Activated CD8-positive, alpha-beta T cell treated with anti-CD3 and anti-CD28 coated beads for 36 hours (primary cell): ENCODE measurements at regions not wholly inside any gene's neighbourhood (a gene's known extent, or its start where the extent isn't known, plus 50 kb on each side); places are given as distances from the start of the nearest gene placed in this dataset.

Experiments used
- ATAC-seq: fragments of 200-7000 bp; cut with Tn5 transposase; one replicate; pipeline ENCODE4 v1.10.0; 2021; ENCODE audit warnings: mild to moderate bottlenecking, moderate library complexity
- CTCF ChIA-PET: fragments of 350-600 bp; sonication (Branson Sonifier 250); formaldehyde crosslinking; loops from one replicate; lab custom pipeline; 2021; ENCODE audit warnings: antibody characterized with exemption; lab: Charles Lee
- POLR2A ChIA-PET: fragments of 350-600 bp; sonication (Branson Sonifier 250); formaldehyde crosslinking; loops from one replicate; lab custom pipeline; 2021; ENCODE audit warnings: antibody characterized with exemption; lab: Charles Lee
- DNase-seq: peaks from one replicate; pipeline ENCODE4 v3.0.0-alpha.2; 2020
- H3K27ac Mint-ChIP-seq: one replicate; pipeline ENCODE4 v1.8.0; 2021; ENCODE audit warnings: mild to moderate bottlenecking, mixed read lengths
- H3K27me3 Mint-ChIP-seq: one replicate; pipeline ENCODE4 v1.8.0; 2021; ENCODE audit warnings: mixed read lengths
- H3K36me3 Mint-ChIP-seq: one replicate; pipeline ENCODE4 v1.8.0; 2021; ENCODE audit warnings: low read depth, mixed read lengths
- H3K4me1 Mint-ChIP-seq: one replicate; pipeline ENCODE4 v1.8.0; 2021; ENCODE audit warnings: low read depth, mixed read lengths
- H3K4me3 Mint-ChIP-seq: one replicate; pipeline ENCODE4 v1.8.0; 2021; ENCODE audit warnings: mild to moderate bottlenecking, moderate library complexity, mixed read lengths
- H3K9me3 Mint-ChIP-seq: one replicate; pipeline ENCODE4 v1.8.0; 2021; ENCODE audit warnings: mixed read lengths
- intact Hi-C: fragments of 100-400 bp; cut with micrococcal nuclease; formaldehyde crosslinking; loops from one replicate; pipeline ENCODE4 v1.10.0; 2022
- TF ChIP-seq, protein P1 (sequence below): fragments of 200-600 bp; IDR thresholded peaks from one replicate; pipeline ENCODE4 v1.8.0; 2022; ENCODE audit warnings: antibody characterized with exemption, mild to moderate bottlenecking

DNA sequence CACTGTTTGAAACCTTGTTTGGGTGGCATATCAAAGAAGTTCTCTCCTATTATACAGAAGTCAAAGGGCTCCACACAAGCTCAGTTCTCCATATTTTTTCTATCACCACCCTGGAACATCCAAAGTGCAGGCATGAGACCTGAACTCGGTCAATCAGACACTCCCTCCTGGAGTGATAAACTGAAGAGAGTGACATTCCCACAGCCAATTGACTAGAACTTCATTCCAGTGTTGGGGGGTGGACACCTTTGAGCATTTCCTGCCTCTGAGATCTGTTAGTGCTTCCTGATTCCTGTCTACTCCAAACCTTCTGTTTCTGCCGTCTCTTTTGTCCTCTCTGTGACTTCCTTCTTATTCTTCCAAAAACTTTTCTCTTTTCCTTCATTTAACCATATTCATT lies 220.7 kb upstream of the NOX3 start:
- intact Hi-C loops, result no loop called here
- no peak for DNase-seq
- Mint-ChIP-seq H3K4me3 (no peak overlapping the region), H3K27ac (no peak overlapping the region), H3K36me3 (no peaks in the 10 kb centered on the region), H3K9me3 (no peaks in the 10 kb centered on the region), H3K27me3 (peaks cover 2% of the 10 kb centered on the region), H3K4me1 (no peaks in the 10 kb centered on the region)
- POLR2A ChIA-PET, result no interaction called here
- TF ChIP-seq, protein P1, sequence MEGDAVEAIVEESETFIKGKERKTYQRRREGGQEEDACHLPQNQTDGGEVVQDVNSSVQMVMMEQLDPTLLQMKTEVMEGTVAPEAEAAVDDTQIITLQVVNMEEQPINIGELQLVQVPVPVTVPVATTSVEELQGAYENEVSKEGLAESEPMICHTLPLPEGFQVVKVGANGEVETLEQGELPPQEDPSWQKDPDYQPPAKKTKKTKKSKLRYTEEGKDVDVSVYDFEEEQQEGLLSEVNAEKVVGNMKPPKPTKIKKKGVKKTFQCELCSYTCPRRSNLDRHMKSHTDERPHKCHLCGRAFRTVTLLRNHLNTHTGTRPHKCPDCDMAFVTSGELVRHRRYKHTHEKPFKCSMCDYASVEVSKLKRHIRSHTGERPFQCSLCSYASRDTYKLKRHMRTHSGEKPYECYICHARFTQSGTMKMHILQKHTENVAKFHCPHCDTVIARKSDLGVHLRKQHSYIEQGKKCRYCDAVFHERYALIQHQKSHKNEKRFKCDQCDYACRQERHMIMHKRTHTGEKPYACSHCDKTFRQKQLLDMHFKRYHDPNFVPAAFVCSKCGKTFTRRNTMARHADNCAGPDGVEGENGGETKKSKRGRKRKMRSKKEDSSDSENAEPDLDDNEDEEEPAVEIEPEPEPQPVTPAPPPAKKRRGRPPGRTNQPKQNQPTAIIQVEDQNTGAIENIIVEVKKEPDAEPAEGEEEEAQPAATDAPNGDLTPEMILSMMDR, result no peak
- CTCF ChIA-PET, result no interaction called here
- no peak for ATAC-seq

- CTCF ChIA-PET, result no interaction called here
- no peaks in the 10 kb centered on the region for H3K4me1 Mint-ChIP-seq
- POLR2A ChIA-PET, result no interaction called here
- DNase-seq (no peak), ATAC-seq (no peak)
- H3K36me3 Mint-ChIP-seq, result no peaks in the 10 kb centered on the region
- TF ChIP-seq, protein P1, result no peak
- intact Hi-C loops, result no loop called here
- peaks cover 4% of the 10 kb centered on the region for H3K27me3 Mint-ChIP-seq
- H3K9me3 Mint-ChIP-seq, result no peaks in the 10 kb centered on the region
- no peak overlapping the region for H3K27ac Mint-ChIP-seq
- H3K4me3 Mint-ChIP-seq, result no peak overlapping the region
Observed at GRCh38 chr6:155670655-155671054, 215.0 kb upstream of the NOX3 start.

GRCh38 chr6:155660251-155660977 lies 204.8 kb upstream of the NOX3 start:
- H3K27ac Mint-ChIP-seq, result no peak overlapping the region
- ChIA-PET POLR2A (no interaction called here), CTCF (no interaction called here)
- no peak overlapping the region for H3K4me3 Mint-ChIP-seq
- DNase-seq (no peak), ATAC-seq (no peak)
- TF ChIP-seq, protein P1, result no peak
- H3K9me3 Mint-ChIP-seq, result no peaks in the 10 kb centered on the region
- intact Hi-C loops, result no loop called here
- no peaks in the 10 kb centered on the region for H3K4me1 Mint-ChIP-seq
- H3K27me3 Mint-ChIP-seq, result peaks cover 12% of the 10 kb centered on the region
- no peaks in the 10 kb centered on the region for H3K36me3 Mint-ChIP-seq

- DNase-seq (no peak), ATAC-seq (no peak)
- peaks cover 4% of the 10 kb centered on the region for H3K9me3 Mint-ChIP-seq
- intact Hi-C loops, result no loop called here
- TF ChIP-seq, protein P1, result no peak
- H3K27me3 Mint-ChIP-seq, result peaks cover 5% of the 10 kb centered on the region
- H3K36me3 Mint-ChIP-seq, result no peaks in the 10 kb centered on the region
- H3K27ac Mint-ChIP-seq, result no peak overlapping the region
- H3K4me3 Mint-ChIP-seq, result no peak overlapping the region
- no peaks in the 10 kb centered on the region for H3K4me1 Mint-ChIP-seq
- CTCF ChIA-PET, result interaction anchor here (0.6 kb wide), 1 partner anchor 72 kb away, joined by 3 read pairs; no protein-coding TSS in a partner anchor
- POLR2A ChIA-PET, result no interaction called here
Observed at GRCh38 chr6:155656024-155656423, 200.4 kb upstream of the NOX3 start.

DNA sequence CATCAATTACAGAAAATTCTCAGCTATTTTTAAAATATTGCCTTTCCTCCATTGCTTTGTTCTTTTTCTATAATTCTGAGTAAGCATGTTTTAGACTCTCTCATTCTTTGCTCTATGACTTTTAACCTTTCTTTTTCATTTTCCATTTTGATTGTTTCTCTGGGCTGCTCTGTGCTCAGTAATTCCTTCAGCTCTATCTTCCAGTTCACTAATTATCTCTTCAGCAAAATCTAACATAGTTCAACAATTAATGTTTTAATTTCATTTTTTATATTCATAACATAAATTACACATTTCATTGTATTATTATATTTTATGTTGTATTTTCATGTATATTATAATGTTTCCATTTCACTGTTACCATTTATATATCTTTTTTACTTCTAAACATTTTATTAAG lies 198.8 kb upstream of the NOX3 start:
- intact Hi-C loops, result no loop called here
- no peak for ATAC-seq
- Mint-ChIP-seq H3K36me3 (no peaks in the 10 kb centered on the region), H3K27me3 (peaks cover 4% of the 10 kb centered on the region), H3K4me3 (no peak overlapping the region), H3K4me1 (no peaks in the 10 kb centered on the region), H3K9me3 (peaks cover 4% of the 10 kb centered on the region), H3K27ac (no peak overlapping the region)
- TF ChIP-seq, protein P1, result no peak
- no peak for DNase-seq
- ChIA-PET POLR2A (no interaction called here), CTCF (no interaction called here)
